ENCODE measurements at regions not wholly inside any gene's neighbourhood (a gene's known extent, or its start where the extent isn't known, plus 50 kb on each side); places are given as distances from the start of the nearest gene placed in this dataset.

DNA sequence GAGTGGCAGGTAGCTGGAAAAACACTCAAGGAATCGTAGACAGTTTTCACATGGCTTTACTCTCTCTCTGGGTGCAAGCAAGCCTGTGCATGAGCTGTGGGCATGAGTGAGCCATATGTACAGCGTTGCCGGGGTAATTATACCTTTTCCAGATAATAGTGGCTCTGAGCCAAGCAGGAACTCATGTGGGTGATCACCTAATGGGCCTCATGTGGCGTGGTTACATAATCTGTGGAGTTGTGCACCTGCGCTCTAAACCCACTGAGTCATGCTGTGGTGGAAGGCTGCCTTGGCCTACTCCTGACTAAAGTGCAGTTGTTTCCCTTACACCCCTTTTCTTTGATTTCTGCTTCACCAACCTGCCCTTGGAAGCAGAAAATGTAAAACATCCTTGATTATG lies 1564.5 kb upstream of the PCDH10 start:
- TF ChIP-seq, protein P1, sequence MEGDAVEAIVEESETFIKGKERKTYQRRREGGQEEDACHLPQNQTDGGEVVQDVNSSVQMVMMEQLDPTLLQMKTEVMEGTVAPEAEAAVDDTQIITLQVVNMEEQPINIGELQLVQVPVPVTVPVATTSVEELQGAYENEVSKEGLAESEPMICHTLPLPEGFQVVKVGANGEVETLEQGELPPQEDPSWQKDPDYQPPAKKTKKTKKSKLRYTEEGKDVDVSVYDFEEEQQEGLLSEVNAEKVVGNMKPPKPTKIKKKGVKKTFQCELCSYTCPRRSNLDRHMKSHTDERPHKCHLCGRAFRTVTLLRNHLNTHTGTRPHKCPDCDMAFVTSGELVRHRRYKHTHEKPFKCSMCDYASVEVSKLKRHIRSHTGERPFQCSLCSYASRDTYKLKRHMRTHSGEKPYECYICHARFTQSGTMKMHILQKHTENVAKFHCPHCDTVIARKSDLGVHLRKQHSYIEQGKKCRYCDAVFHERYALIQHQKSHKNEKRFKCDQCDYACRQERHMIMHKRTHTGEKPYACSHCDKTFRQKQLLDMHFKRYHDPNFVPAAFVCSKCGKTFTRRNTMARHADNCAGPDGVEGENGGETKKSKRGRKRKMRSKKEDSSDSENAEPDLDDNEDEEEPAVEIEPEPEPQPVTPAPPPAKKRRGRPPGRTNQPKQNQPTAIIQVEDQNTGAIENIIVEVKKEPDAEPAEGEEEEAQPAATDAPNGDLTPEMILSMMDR (IDR thresholded peaks at IDR 0.05; ENCODE audit: borderline replicate concordance, extremely low read depth, low read length, poor library complexity, severe bottlenecking), result no peak
- no peak for TF ChIP-seq EZH2 (IDR thresholded peaks at IDR 0.05; ENCODE audit: borderline replicate concordance, low read depth, low read length, severe bottlenecking)

Measured in DND-41 (cell line).